DMS153 (cell line): ENCODE measurements at regions not wholly inside any gene's neighbourhood (a gene's known extent, or its start where the extent isn't known, plus 50 kb on each side); places are given as distances from the start of the nearest gene placed in this dataset.

Source experiments
- DNase-seq: peaks from one replicate; lab custom pipeline; 2025; lab: John Stamatoyannopoulos, UW

- no peak for DNase-seq
Observed at GRCh38 chr12:74482115-74482514, 55.5 kb upstream of the ATXN7L3B start.

GRCh38 chr12:74483057-74483456 is 54.6 kb upstream of the ATXN7L3B start:
- no peak for DNase-seq
